NCI-H2107 (cell line): ENCODE measurements at regions not wholly inside any gene's neighbourhood (a gene's known extent, or its start where the extent isn't known, plus 50 kb on each side); places are given as distances from the start of the nearest gene placed in this dataset.

ENCODE experiments used
- DNase-seq: peaks from one replicate; lab custom pipeline; 2025; lab: John Stamatoyannopoulos, UW

- DNase-seq: no peak
Measured at GRCh38 chr10:133006202-133006601, 63.8 kb upstream of the CFAP46 start.

DNA sequence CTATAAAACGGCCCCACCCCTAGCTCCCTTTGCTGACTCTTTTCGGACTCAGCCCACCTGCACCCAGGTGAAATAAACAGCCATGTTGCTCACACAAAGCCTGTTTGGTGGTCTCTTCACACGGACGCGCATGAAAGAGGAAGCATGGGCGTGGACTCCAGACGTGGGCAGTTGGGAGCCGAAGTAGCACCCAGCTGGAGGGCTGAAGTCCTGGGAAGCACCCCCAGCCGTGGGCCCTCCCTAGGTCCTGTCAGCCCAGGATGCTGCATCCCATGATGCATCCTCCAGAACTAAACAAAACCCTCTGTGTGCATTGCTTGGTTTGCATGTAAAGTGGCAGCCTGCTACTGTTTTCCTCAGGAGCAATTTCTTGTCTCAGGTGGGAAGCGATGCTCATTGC is 62.1 kb upstream of the CFAP46 start:
- DNase-seq: no peak

DNA sequence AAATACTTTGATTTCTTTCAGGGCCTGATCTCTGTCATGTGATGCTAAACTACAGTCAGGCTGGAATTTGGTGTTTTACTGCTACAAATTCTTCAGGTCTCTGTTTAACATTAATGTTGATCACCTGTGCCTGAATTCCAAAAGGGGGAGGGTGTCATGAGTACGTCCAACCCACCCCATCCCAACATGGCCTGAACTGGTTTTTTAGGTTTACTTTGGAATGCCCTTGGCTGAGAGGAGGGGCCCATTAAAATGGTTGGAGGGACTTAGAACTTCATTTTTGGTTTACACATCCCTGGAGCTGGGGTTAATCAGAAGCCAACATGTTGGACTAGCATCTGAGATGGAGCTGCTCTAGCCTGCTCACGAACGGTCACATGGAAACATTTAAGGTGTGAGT is 60.8 kb upstream of the CFAP46 start:
- DNase-seq: no peak

- no peak for DNase-seq
Measured at GRCh38 chr10:133002685-133003084, 60.3 kb upstream of the CFAP46 start.

- no peak for DNase-seq
Measured at GRCh38 chr10:133001114-133001513, 58.7 kb upstream of the CFAP46 start.

GRCh38 chr10:133000648-133001047 is 58.3 kb upstream of the CFAP46 start:
- DNase-seq: no peak

DNA sequence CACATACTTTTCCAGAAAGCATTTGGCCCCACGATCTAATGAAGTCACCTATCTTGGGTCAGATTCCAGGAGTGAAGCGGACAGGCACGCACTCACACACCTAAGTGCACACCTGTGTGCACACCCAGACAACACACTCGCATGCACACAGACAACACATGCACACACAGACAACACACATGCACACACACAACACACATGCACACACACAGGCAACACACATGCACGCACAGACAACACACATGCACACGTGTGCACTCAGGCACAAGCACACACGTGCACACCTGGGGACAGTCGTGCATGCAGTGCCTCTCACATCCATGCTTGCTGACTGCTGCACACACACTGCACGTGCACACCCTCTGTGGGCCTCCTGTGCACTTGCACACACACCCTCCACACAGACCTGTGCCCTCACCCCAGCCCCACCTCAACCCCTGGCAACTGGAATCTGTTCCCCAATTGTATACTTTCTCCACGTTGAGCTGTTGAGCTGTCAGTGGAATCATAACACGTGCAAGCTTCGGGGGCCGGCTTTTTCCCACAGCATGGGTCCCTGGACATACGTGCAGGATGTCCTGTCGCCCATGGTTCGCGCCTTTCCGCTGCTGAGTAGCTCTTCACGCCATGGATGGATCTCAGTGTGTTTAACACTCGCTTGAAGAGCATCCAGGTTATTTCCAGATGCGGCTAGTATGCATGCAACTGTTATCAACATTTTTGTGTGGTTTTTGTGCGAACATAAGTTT is 55.3 kb upstream of the CFAP46 start:
- no peak for DNase-seq

DNA sequence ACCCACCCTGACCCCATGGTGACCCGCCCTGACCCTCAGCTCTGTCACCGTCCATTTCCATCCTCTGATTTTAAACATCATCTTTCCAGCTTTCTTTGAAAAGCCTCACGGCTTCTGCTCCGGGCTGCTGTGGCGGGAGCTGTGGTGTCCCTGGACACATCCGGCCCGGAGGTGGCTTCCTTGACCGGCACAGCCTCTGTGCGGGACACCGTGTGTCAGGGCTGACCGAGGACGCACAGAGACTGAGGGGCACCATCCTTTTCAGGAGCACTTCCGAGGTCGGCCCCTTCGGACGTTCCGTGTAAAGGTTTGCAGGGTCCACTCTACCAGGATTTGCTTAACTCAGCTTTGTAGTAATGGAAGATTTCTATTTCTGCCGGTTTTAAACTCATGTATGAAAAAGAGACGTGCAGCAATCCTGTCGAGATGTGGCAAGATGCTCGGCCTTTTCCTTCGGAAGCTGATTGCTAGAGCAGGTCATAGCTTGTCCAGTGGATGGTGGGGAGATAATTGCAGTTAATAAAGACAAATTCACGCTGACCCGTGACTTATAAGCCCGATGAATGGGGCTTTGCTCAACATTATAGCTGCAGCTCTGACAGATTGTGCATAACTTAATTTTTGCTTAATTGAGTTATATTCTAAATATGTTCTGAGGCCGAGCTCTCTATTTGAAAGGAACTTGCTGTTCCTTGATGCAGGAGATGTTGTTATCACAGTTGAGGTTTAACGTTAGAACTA is 54.4 kb upstream of the CFAP46 start:
- no peak for DNase-seq

GRCh38 chr10:132995909-132996602 is 53.7 kb upstream of the CFAP46 start:
- no peak for DNase-seq

- DNase-seq: no peak
Measured at GRCh38 chr10:132994811-132995210, 52.4 kb upstream of the CFAP46 start.

DNA sequence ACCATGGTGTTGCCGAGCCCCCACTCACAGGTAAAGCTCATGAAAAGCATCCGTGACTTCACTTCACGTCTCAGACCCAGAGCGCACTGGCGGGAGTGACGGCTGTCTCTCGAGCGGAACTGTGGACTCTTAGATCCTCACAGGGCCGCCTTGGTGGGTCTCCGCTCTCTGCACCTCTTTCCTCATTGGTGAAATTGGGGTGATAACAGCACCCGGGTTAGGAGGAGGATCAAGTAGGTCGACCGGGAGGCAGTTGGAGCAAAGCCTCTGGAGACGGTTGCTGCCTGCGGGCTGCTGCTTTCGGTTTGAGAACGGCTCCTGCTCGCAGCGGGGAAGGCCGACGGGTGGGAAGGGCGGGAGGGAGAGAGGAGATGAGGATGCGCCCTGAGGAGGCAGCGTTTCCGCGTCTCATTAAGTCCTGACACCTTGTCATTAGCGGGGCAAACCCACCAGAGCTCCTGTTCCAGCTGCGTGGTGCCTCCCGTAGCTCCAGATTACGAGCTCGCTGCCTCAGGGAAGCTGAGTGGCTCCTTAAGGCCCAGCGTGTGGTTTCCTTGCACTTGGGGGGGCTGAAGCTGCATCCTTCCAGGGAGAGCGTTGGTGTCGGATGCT is 51.9 kb upstream of the CFAP46 start:
- DNase-seq: no peak

DNA sequence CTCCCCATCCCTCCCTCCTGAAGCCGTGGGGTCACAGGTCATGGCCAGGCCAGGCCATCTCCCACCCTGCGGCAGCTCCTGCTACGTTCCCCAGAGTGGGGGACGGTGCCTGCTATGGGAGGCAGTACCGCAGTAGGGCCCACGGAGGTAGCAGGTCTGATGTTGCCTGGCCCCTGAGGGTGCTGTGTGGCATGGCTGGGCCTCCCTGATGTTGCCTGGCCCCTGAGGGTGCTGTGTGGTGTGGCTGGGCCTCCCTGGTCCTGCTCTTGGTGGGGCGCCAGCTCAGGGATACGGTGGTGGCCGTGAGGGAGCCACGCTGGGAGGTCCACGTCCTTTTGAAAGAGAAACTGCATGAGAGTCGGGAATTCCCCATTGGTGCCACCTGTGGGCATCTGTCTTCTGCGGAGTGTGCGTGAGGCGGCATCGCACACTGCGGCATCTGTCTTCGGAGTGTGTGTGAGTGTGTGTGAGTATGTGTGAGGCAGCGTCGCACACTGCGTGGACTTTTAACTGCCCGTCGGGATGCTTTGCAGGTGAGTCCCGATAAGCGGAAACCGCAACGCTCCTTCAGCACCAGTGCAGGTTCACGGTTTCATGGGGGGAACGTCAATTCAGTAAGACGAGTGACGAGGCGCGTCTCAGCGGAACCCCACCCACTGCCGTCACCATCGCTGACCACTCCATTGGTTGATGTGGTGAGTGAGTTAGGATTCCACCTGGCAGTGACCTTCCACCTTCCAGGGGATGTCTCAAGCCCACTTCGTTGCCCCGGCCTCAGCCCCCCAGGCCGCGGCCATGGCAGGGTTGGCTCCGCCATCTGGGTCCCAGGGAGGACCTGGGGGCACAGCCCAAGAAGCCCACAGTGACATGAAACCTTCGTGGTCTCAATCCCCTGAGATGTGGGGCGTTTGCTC is 51.2 kb upstream of the CFAP46 start:
- DNase-seq: no peak

DNA sequence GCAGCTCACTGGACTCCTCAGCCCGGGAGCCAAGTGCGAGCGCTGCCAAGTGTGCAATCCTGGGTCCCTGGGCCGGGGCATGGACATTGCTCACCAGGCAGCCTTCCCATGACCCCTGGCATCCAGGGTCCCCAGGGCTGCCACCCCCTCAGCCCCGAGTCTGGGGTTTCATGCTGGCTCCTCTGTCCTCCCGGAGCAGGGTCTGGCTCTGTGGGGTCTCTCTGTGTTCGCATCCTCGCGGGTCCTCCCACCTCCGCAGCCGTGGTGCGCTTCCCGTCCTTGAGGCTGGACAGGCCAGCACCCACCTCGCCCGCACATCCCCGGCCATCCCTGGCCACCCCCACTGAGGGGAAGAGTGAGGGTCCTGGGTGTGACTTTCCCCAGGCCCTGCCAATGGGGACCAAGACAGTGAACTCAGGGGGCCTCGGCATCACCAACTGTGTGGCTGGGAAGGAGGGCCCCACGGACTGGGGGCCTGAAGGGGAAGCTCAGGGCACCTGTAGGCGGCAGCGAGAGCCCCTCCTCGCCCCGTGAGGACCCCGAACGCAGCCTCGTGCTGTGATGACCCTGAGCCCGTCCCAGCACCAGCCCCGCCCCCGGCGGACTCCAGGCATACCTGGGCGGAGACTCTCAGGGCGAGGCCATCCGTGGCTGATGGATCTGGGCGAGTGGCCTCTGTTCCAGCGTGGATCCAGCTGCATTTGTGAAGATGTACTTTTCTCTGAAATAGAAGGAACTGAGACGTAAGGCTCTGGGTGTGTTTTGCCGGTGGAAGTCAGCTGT is 50.3 kb upstream of the CFAP46 start:
- no peak for DNase-seq
